Loucy (cell line): ENCODE measurements at regions not wholly inside any gene's neighbourhood (a gene's known extent, or its start where the extent isn't known, plus 50 kb on each side); places are given as distances from the start of the nearest gene placed in this dataset.

Experiments
- H2AFZ ChIP-seq: fragments of 200-600 bp; sonication (generic); 2 replicates; pipeline ENCODE4 v1.6.0; 2016; ENCODE audit warnings: antibody characterized with exemption, mild to moderate bottlenecking, low read length, moderate library complexity
- H3F3A ChIP-seq: fragments of 200-600 bp; 2 replicates; pipeline ENCODE4 v1.6.0; 2016; ENCODE audit warnings: antibody characterized with exemption, low read depth, mild to moderate bottlenecking
- H3K27me3 ChIP-seq: fragments of 200-600 bp; sonication (generic); 2 replicates; pipeline ENCODE4 v1.6.1; 2014; ENCODE audit warnings: low read length, mild to moderate bottlenecking; ENCODE audit not compliant: insufficient read depth, poor library complexity, severe bottlenecking
- H3K36me3 ChIP-seq: fragments of 200-600 bp; sonication (generic); 2 replicates; pipeline ENCODE4 v1.6.1; 2016; ENCODE audit warnings: low read length; ENCODE audit not compliant: insufficient read depth
- H3K4me1 ChIP-seq: fragments of 200-600 bp; sonication (generic); 2 replicates; pipeline ENCODE4 v1.5.1; 2014; ENCODE audit warnings: low read length, mild to moderate bottlenecking; ENCODE audit not compliant: insufficient read depth, poor library complexity, severe bottlenecking
- H3K4me2 ChIP-seq: fragments of 200-600 bp; sonication (generic); 2 replicates; pipeline ENCODE4 v1.6.0; 2014; ENCODE audit warnings: antibody characterized with exemption, low read length, low read depth, mild to moderate bottlenecking; ENCODE audit not compliant: poor library complexity, severe bottlenecking
- H3K4me3 ChIP-seq: fragments of 200-600 bp; sonication (generic); 2 replicates; pipeline ENCODE4 v1.5.1; 2014; ENCODE audit warnings: low read length, mild to moderate bottlenecking, mixed read lengths; ENCODE audit not compliant: poor library complexity, severe bottlenecking
- H3K79me2 ChIP-seq: fragments of 200-600 bp; sonication (generic); 2 replicates; pipeline ENCODE4 v1.6.1; 2014; ENCODE audit warnings: low read length; ENCODE audit not compliant: insufficient read depth
- H3K9ac ChIP-seq: fragments of 200-600 bp; sonication (generic); 2 replicates; pipeline ENCODE4 v1.6.0; 2014; ENCODE audit warnings: mild to moderate bottlenecking, low read depth, low read length, moderate library complexity; ENCODE audit not compliant: poor library complexity, severe bottlenecking
- H3K9me2 ChIP-seq: fragments of 200-600 bp; sonication (generic); replicated peaks from 2 replicates; pipeline ENCODE4 v1.6.1; 2016; ENCODE audit warnings: low read depth, low read length, mixed read lengths
- H3K9me3 ChIP-seq: fragments of 200-600 bp; sonication (generic); 2 replicates; pipeline ENCODE4 v1.6.1; 2014; ENCODE audit warnings: mild to moderate bottlenecking, antibody characterized with exemption, low read length, low read depth; ENCODE audit not compliant: insufficient read depth
- H4K20me1 ChIP-seq: fragments of 200-600 bp; sonication (generic); 2 replicates; pipeline ENCODE4 v1.6.0; 2014; ENCODE audit warnings: antibody characterized with exemption, low read length, mild to moderate bottlenecking; ENCODE audit not compliant: insufficient read depth, poor library complexity, severe bottlenecking
- CTCF ChIP-seq: fragments of 200-600 bp; sonication (generic); conservative IDR thresholded peaks from 2 replicates; pipeline ENCODE4 v1.5.1; 2014; ENCODE audit warnings: mild to moderate bottlenecking, antibody characterized with exemption, low read length
- EZH2phosphoT487 ChIP-seq: fragments of 200-600 bp; IDR thresholded peaks from 2 replicates; pipeline ENCODE4 v1.6.1; 2018; ENCODE audit warnings: antibody characterized with exemption, mild to moderate bottlenecking, moderate library complexity, borderline replicate concordance

GRCh38 chr12:127998988-127999387 lies 268.0 kb upstream of the TMEM132C start:
- Histone ChIP-seq H3K9me2 (no peaks in the 10 kb centered on the region), H3K4me2 (no peak overlapping the region), H3K36me3 (no peaks in the 10 kb centered on the region), H3K27me3 (no peaks in the 10 kb centered on the region), H3F3A (no peaks in the 10 kb centered on the region), H3K79me2 (no peaks in the 10 kb centered on the region), H2AFZ (no peak overlapping the region), H3K4me3 (no peak overlapping the region), H3K9me3 (no peaks in the 10 kb centered on the region), H3K9ac (no peak overlapping the region), H3K4me1 (no peaks in the 10 kb centered on the region), H4K20me1 (no peaks in the 10 kb centered on the region)
- TF ChIP-seq EZH2phosphoT487 (no peak), CTCF (no peak)

GRCh38 chr12:128004383-128004938 lies 262.5 kb upstream of the TMEM132C start:
- H3K9me2 ChIP-seq, result no peaks in the 10 kb centered on the region
- H3K27me3 ChIP-seq, result no peaks in the 10 kb centered on the region
- H2AFZ ChIP-seq, result no peak overlapping the region
- H4K20me1 ChIP-seq, result no peaks in the 10 kb centered on the region
- no peak overlapping the region for H3K9ac ChIP-seq
- no peak overlapping the region for H3K4me2 ChIP-seq
- no peaks in the 10 kb centered on the region for H3K9me3 ChIP-seq
- no peaks in the 10 kb centered on the region for H3K36me3 ChIP-seq
- TF ChIP-seq CTCF (no peak), EZH2phosphoT487 (no peak)
- H3F3A ChIP-seq, result no peaks in the 10 kb centered on the region
- H3K79me2 ChIP-seq, result no peaks in the 10 kb centered on the region
- H3K4me3 ChIP-seq, result no peak overlapping the region
- no peaks in the 10 kb centered on the region for H3K4me1 ChIP-seq

GRCh38 chr12:128007250-128007649 lies 259.7 kb upstream of the TMEM132C start:
- H3F3A ChIP-seq, result no peaks in the 10 kb centered on the region
- no peaks in the 10 kb centered on the region for H3K27me3 ChIP-seq
- no peaks in the 10 kb centered on the region for H3K4me1 ChIP-seq
- no peak overlapping the region for H3K9ac ChIP-seq
- no peak overlapping the region for H3K4me2 ChIP-seq
- H3K36me3 ChIP-seq, result no peaks in the 10 kb centered on the region
- TF ChIP-seq CTCF (no peak), EZH2phosphoT487 (no peak)
- H3K79me2 ChIP-seq, result no peaks in the 10 kb centered on the region
- H3K9me3 ChIP-seq, result no peaks in the 10 kb centered on the region
- H3K9me2 ChIP-seq, result no peaks in the 10 kb centered on the region
- no peak overlapping the region for H3K4me3 ChIP-seq
- no peaks in the 10 kb centered on the region for H4K20me1 ChIP-seq
- no peak overlapping the region for H2AFZ ChIP-seq
